GM23338 (cell line): ENCODE measurements at regions not wholly inside any gene's neighbourhood (a gene's known extent, or its start where the extent isn't known, plus 50 kb on each side); places are given as distances from the start of the nearest gene placed in this dataset.

ENCODE experiments used
- CREB1 ChIP-seq: fragments of 250-450 bp; sonication (Bioruptor Pico); IDR thresholded peaks from 2 replicates; pipeline ENCODE4 v1.5.0; 2020; ENCODE audit warnings: low read depth, mild to moderate bottlenecking, moderate library complexity
- CTCF ChIP-seq, 2 experiments: fragments of 200-600 bp in 1 of 2; sonication (generic) in 1 of 2; conservative IDR thresholded peaks; 2 replicates each; pipeline versions ENCODE4 v1.5.1 to v1.6.1; 2016 to 2017; ENCODE audit warnings: antibody characterized with exemption in 2 of 2, low read depth in 2 of 2, mild to moderate bottlenecking in 2 of 2, moderate library complexity in 1 of 2
- EZH2 ChIP-seq: fragments of 200-600 bp; sonication (generic); IDR thresholded peaks from one replicate; pipeline ENCODE4 v1.8.0; 2017; ENCODE audit warnings: antibody characterized with exemption, mild to moderate bottlenecking, low read depth; ENCODE audit not compliant: unreplicated experiment
- EZH2phosphoT487 ChIP-seq: fragments of 200-600 bp; sonication (generic); IDR thresholded peaks from one replicate; pipeline ENCODE4 v1.8.1; 2018; ENCODE audit warnings: antibody characterized with exemption; ENCODE audit not compliant: unreplicated experiment
- JUNB ChIP-seq: IDR thresholded peaks from one replicate; pipeline ENCODE4 v1.6.1; 2016; ENCODE audit warnings: antibody characterized with exemption; ENCODE audit not compliant: unreplicated experiment
- NANOG ChIP-seq: IDR thresholded peaks from 2 replicates; pipeline ENCODE4 v1.6.1; 2016; ENCODE audit warnings: antibody characterized with exemption, borderline replicate concordance
- POLR2AphosphoS5 ChIP-seq: IDR thresholded peaks from 2 replicates; pipeline ENCODE4 v1.6.1; 2016; ENCODE audit warnings: antibody characterized with exemption, low read depth
- REST ChIP-seq: IDR thresholded peaks from one replicate; pipeline ENCODE4 v1.6.1; 2018; ENCODE audit warnings: antibody characterized with exemption; ENCODE audit not compliant: unreplicated experiment
- STAT1 ChIP-seq: IDR thresholded peaks from one replicate; pipeline ENCODE4 v1.6.1; 2016; ENCODE audit warnings: antibody characterized with exemption; ENCODE audit not compliant: unreplicated experiment
- ZNF331 ChIP-seq: fragments of 250-450 bp; sonication (Bioruptor Pico); IDR thresholded peaks from 2 replicates; pipeline ENCODE4 v1.5.0; 2020; ENCODE audit warnings: low read depth, mild to moderate bottlenecking, moderate library complexity
- TF ChIP-seq, protein P1 (sequence below): IDR thresholded peaks from 2 replicates; pipeline ENCODE4 v1.6.1; 2016; ENCODE audit warnings: antibody characterized with exemption
- TF ChIP-seq, protein P2 (sequence below): fragments of 250-450 bp; sonication (Bioruptor Pico); IDR thresholded peaks from 2 replicates; pipeline ENCODE4 v1.5.0; 2020; ENCODE audit warnings: mild to moderate bottlenecking, moderate library complexity

- TF ChIP-seq CTCF (conservative IDR thresholded peaks at IDR 0.05; ENCODE audit: low read depth in 2 of 2) = no peak
- no peak for TF ChIP-seq EZH2
- TF ChIP-seq CREB1 (CRISPR knock-in tag) = no peak
- TF ChIP-seq POLR2AphosphoS5 = no peak
- no peak for TF ChIP-seq EZH2phosphoT487
- TF ChIP-seq ZNF331 = no peak
- TF ChIP-seq, protein P1, sequence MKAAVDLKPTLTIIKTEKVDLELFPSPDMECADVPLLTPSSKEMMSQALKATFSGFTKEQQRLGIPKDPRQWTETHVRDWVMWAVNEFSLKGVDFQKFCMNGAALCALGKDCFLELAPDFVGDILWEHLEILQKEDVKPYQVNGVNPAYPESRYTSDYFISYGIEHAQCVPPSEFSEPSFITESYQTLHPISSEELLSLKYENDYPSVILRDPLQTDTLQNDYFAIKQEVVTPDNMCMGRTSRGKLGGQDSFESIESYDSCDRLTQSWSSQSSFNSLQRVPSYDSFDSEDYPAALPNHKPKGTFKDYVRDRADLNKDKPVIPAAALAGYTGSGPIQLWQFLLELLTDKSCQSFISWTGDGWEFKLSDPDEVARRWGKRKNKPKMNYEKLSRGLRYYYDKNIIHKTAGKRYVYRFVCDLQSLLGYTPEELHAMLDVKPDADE = no peak
- no peak for TF ChIP-seq JUNB
- TF ChIP-seq REST = no peak
- no peak for TF ChIP-seq NANOG
- TF ChIP-seq, protein P2, sequence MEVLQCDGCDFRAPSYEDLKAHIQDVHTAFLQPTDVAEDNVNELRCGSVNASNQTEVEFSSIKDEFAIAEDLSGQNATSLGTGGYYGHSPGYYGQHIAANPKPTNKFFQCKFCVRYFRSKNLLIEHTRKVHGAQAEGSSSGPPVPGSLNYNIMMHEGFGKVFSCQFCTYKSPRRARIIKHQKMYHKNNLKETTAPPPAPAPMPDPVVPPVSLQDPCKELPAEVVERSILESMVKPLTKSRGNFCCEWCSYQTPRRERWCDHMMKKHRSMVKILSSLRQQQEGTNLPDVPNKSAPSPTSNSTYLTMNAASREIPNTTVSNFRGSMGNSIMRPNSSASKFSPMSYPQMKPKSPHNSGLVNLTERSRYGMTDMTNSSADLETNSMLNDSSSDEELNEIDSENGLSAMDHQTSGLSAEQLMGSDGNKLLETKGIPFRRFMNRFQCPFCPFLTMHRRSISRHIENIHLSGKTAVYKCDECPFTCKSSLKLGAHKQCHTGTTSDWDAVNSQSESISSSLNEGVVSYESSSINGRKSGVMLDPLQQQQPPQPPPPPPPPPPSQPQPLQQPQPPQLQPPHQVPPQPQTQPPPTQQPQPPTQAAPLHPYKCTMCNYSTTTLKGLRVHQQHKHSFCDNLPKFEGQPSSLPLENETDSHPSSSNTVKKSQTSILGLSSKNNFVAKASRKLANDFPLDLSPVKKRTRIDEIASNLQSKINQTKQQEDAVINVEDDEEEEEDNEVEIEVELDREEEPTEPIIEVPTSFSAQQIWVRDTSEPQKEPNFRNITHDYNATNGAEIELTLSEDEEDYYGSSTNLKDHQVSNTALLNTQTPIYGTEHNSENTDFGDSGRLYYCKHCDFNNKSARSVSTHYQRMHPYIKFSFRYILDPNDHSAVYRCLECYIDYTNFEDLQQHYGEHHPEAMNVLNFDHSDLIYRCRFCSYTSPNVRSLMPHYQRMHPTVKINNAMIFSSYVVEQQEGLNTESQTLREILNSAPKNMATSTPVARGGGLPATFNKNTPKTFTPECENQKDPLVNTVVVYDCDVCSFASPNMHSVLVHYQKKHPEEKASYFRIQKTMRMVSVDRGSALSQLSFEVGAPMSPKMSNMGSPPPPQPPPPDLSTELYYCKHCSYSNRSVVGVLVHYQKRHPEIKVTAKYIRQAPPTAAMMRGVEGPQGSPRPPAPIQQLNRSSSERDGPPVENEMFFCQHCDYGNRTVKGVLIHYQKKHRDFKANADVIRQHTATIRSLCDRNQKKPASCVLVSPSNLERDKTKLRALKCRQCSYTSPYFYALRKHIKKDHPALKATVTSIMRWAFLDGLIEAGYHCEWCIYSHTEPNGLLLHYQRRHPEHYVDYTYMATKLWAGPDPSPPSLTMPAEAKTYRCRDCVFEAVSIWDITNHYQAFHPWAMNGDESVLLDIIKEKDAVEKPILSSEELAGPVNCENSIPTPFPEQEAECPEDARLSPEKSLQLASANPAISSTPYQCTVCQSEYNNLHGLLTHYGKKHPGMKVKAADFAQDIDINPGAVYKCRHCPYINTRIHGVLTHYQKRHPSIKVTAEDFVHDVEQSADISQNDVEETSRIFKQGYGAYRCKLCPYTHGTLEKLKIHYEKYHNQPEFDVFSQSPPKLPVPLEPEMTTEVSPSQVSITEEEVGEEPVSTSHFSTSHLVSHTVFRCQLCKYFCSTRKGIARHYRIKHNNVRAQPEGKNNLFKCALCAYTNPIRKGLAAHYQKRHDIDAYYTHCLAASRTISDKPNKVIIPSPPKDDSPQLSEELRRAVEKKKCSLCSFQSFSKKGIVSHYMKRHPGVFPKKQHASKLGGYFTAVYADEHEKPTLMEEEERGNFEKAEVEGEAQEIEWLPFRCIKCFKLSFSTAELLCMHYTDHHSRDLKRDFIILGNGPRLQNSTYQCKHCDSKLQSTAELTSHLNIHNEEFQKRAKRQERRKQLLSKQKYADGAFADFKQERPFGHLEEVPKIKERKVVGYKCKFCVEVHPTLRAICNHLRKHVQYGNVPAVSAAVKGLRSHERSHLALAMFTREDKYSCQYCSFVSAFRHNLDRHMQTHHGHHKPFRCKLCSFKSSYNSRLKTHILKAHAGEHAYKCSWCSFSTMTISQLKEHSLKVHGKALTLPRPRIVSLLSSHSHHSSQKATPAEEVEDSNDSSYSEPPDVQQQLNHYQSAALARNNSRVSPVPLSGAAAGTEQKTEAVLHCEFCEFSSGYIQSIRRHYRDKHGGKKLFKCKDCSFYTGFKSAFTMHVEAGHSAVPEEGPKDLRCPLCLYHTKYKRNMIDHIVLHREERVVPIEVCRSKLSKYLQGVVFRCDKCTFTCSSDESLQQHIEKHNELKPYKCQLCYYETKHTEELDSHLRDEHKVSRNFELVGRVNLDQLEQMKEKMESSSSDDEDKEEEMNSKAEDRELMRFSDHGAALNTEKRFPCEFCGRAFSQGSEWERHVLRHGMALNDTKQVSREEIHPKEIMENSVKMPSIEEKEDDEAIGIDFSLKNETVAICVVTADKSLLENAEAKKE (CRISPR knock-in tag) = no peak
- no peak for TF ChIP-seq STAT1
These were observed 135.1 kb upstream of the DAB2 start for GRCh38 chr5:39559923-39560322.
